ENCODE measurements at regions not wholly inside any gene's neighbourhood (a gene's known extent, or its start where the extent isn't known, plus 50 kb on each side); places are given as distances from the start of the nearest gene placed in this dataset.

DNA sequence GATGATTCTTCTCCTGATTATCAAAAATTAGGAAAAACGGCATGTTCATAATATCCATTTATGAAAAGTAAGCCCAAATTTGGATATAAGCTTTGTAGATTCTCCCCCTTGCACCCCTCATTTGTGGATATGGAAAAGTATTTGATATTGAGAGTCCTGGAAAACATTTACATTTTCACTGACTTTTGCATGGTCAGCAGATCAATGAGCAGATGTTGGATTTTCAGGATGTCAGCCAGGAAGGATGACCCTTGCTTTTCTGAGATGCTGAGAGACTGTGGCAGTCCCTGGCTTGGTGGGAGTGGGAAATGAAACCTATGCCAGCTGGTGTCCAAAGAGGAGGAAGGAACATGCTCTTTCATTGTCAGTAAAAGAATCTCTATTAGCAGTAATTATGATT, 410.8 kb downstream of the DMAC1 start:
- no peak for DNase-seq

DNA sequence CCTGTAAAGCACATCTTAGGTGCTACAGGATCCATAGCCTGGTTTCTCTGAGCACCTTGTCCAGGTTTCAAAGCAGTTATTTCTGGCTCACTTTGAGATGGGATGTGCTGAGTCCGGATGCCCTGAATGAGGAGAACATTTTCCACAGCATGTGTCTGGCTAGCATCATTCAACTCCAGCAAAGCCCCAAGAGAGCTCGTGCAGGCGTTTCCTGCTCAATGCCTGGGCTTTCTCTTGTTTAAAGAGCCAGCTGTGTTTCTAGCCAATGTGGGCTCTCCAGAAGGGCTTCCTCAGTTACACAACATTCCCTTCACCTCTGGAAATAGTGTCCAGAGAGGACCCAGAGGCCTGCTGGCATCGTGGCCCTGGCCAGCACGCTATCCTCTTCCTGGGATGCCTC, 411.7 kb downstream of the DMAC1 start:
- no peak for DNase-seq

DNA sequence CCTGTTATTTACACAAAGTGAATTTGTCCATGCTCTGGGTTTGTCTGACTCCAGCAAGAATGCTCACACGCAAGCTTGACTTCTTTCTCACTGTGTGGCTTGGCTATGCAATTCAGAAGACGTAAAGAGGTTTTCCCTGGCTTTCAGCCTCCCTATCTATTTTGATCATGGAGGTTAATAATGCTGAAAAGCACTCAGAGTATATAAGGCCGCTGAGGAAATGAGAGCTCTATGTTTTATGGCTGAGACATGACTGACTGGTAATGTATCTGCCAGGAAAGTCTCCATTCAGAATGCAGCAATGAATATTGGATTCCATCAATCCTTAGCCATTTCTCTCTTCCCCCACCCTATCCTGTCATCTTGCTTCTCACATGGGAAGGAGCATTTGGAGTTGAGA, 417.3 kb downstream of the DMAC1 start:
- no peak for DNase-seq

DNA sequence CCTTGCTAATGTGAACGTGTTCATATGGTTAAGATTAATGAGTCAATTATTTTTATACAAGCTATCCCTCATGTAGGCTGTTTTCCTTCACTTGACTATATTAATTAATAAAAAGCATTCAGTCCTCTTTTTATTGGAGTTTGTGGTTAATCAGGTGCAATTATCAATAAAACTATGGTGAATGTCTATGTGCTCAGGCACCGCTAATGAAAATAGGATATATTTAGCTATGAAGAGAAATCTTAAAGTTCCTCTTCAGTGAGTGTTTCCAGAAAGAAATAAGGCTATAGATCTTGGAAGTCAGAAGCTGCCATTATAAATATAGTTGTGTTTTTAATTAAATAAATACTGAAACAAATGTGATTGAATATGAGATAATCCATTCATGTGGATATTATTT, 422.1 kb downstream of the DMAC1 start:
- no peak for DNase-seq

DNA sequence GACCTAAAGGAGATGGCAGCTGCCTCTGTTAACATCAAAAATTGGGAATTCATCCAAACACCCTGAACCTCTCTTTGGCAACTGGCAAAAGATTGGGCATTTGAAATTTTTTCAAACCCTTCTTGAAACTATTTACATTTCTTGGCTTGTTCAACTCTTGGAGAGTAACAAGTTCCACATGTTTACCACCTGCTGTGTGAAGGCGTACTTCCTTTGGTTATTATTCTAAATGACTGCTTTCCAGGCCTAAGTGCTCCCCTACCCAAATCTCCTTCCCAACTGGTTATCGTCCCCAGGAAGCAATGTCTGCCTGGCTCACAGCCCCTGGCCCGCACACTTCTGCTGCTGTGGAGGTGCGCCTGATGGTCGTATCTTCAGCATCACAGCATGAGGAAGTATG, 422.7 kb downstream of the DMAC1 start:
- DNase-seq: no peak

DNA sequence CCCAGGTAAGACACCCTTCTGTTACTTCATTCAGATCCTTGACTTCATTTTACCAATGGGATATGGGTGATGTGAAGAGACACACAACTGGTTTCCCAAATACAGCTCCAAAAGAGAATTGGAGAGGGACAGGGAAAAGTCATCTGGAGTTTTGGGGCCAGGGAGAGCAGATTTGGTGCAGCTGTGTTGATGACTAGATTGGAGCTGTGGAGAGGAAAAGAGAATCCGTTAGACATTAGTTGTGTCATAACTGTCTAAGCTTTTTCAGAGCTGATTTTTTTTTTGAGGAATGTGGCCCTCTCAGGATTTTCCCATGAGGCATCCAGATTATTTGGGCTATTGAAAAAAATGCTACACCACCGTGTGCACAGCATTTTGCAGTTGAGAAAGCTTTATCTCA, 423.4 kb downstream of the DMAC1 start:
- no peak for DNase-seq

DNA sequence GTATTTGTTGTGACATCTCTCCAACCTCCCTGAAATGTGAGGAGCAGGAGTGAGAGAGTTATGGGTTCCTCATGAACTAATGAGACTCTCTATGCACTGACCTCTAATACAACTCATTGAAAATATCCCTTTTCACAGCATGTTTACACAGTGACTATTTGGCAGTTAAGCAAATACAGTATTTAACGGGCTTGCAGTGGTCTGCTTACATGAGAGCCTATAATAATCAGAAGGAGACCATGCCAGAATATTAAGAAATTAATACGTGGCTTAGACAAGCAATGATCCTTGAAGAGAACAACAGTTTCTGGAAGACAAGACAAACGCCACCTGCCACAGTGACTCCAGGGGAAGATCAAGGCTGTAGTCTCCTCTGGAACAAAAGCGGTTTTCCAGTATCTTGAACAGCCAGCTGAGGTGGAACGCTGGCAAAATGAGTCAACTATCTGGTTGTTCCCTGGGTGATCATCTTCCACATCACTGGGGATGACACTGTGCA, 424.5 kb downstream of the DMAC1 start:
- no peak for DNase-seq

DNA sequence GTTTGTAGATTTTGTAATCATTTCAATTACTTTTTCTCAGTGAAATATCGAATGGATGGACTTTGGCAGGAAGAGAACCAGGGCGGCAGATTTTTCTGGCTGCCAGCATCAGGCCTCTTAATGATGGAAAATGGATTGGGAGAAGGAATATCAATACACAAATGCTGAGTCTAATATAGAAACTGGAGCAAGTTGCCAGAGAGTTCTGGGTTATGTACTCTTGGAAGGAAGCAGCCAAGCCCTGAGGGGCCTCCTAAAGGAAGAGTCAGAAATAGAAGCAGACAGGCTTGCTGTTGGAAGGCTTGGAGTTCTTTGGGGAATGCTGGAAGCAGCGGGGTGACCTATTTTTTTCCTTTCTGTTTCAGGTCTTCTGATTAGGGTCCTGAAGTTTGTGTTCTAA, 428.6 kb downstream of the DMAC1 start:
- no peak for DNase-seq

DNA sequence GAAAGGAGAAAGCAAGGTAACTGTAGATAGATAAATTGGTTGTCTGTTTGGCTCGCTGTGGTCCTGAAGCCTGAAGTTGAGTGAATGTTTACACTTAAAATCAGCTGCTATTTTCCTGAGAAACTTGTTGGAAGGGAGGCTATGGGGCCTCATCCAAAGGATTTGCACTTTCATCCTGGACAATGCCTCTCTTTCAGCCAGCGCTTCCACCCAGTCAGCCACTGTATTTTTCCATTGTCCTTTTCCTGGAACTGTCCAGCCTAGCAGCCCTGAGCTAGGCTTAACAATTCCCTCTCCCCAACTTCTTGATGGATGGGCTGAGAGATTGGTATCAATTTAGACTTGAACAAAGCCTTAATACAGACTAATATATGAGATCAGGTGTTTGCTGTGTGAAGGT, 429.2 kb downstream of the DMAC1 start:
- no peak for DNase-seq

DNA sequence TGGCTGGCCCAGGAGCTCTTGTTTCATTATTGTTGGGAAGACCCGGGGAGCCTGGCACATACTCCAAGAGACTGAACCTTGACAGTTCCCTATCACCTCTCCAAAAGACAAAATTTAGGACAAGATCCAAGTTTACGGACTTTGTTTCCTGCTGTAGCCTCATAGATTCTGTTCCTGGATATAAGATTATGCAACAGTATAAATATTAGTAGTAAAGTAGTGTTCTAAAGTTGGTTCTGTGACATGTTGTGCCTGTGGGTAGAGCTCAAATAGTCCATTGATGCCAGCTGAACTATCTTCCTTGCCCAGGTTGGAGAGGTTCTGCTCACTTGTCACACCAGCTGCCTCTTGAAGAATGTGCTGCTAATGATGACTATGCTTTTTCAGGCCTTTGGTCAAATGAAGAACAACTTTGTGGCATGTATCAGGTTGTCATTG, 430.2 kb downstream of the DMAC1 start:
- DNase-seq: no peak

DNA sequence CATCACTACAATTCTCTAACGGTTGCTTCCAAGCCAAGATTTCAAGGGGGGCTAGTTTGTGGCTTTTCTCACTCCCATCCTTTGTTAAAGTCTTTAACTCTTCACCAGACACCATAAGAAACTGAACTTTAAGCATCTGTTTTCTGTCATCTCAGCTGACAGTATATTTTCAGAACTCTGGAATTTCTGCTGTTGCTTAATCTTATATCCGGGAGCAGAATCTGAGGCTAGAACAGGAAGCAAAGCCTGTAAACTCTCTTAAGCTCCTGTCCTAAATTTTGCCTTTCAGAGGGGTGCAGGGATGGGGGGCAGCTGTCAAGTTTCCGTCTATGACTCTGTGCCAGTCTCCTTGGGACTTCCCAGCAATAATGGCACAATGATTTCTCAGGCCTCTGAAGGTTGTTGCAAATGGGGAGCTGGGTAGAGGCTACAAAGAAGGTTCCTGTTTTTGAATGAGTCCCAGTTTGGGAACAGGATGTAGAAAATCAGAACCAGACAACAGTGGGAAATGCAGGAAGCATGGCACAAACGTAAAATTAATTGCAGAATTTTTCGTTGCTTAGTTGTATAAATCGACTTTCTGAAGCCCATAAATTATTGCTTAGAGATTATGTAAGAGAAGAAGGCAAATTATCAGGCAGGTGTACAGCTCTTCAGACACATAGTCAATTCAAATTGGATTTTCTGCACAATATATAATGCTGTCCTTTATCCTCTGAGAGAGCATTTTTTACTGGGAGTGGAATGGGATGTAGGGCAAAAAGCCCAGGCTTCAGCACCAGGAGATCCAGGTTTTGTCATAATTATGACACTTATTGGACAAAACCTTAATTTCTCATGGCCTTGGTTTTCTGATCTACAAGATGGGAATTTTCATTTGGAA, 430.9 kb downstream of the DMAC1 start:
- no peak for DNase-seq

DNA sequence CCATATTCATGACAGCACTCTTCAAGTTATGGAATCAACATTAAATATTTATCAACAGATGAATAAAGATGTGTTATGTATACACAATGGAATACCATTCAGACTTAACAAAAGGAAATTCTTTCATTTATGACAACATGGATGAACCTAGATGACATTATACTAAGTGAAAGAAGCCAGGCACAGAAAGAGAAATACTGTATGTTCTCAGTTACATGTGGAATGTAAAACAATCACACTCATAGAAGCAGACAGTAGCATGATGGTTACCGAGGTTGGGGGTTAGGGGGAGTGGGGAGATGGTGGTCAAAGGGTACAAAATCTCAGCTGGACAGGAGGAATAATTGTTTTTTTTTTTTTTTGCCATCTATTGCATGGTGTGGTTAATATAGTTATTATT, 431.9 kb downstream of the DMAC1 start:
- DNase-seq: no peak

DNA sequence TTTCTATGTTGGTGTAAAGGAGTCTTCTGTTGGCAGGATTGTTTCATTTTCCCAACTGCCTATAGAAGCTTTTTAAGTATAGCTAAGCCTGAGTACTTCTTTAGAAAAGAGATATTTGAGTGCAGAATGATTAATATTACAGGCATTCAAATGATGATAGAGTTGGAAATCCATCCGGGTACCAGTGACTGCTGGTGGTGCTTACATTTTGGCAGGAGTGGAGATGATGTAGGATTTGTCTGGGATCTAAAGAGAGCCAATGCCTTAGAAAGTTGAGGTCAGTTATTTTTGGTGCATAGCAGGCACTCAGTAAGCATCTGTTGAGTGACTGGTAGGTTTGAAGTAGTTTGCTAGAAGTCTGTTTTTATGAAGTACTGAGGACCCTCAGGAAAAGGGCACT, 433.5 kb downstream of the DMAC1 start:
- no peak for DNase-seq

DNA sequence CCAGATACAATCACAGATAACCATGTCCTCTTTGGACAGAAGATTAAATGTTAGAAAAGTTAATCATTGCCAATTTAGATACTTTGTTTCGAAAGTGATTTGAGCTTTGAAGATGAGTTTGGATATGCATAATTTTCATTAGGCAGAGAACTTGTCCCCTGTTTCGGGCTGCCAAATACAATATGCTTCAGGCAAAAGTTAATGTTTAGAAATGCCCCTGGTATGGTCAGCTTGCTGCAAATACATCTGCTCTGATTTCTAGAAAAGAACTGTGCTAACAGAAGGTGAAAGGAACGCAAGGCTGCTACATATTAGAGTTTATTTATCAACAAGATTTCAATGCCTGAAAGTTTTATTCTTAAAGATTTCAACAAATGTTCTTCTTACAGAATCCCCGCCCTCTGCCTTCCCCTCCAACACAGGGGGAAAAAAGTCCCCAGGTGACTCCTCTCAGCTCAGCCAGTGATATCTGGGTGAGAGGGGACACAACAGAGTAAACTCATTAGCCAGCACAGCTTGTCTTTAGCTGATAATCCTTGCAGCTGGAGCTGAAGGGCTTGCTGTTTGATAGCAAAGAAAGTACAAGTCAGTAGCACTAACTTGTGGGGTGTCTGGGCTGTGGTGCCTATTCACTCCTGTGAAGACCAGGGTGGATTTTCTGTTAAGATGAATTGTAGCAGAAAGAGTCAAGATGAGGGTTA, 435.7 kb downstream of the DMAC1 start:
- DNase-seq: no peak

DNA sequence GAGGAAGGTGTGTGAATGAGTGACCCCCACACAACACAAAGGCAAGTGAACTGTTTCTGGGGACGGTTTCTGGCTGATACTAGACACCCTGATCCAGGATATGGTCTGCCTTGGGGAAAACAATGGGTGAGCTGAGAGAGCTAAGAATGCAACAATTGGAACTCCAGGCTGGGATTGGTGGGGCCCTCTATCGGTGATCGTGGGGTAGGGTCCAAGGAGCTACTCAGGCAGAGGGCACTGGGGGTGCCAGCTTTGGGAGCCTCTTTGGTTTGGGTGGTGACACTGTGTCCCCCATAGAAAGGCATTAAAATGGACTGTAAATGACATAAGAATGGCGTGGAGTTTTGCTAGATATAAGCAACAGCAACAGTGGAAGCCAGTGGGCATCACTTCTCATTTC, 439.1 kb downstream of the DMAC1 start:
- no peak for DNase-seq

DNA sequence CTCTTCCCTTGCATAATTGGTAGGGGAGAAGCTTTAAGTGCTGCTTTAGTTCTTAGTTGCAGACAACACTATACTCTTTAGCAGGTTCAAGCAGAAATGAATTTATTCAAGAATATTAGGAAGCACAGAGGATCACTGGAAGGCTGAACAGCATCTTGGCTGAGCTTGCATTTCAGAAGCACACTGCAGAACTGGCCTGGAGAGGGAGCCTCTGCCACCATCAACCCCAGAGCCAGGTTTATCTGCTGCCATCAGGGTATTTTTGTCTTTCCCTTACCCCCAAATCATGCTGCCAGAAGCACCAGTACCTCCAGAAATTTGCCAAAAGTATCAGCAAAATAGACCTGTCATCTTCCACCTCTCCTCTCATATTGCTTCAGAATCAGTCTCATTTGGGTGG, 440.7 kb downstream of the DMAC1 start:
- no peak for DNase-seq

DNA sequence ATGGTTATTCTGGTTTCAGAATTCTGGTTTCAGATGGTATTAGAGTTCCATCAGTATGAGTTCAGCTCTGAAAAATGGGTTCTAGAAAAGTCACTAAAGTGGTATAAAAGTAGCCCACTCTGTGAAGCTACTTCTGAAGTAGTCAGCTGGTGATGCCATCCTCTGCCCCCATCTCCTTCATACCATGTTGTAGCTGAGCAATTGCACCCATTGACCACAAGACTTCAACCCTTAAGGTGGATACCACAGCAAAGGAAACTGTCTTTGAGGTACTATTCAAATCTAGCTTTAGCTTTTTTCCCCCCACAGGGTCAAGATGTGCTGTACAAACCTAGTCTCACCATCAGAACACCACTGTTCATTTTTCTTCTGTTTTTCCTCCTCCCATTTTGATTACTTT, 444.9 kb downstream of the DMAC1 start:
- no peak for DNase-seq

DNA sequence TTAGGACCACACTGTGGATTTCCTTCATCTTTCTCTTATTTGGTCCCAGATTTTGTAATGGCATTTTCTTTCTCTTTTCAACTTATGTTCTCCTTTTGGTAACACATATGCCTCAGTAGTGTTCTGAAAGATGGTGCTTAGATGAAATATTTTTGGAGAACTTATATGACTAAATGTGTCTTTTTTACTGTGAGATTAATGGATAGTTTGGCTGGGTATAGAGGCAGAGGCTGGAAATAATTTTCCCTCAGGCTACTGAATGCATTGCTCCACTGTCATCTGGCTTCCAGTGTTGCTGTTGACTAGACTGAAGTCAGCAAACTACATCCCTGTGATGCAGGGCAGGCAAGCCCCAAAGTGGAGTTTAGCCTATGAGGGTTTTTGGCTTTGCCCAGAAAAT, 450.9 kb downstream of the DMAC1 start:
- DNase-seq: no peak

DNA sequence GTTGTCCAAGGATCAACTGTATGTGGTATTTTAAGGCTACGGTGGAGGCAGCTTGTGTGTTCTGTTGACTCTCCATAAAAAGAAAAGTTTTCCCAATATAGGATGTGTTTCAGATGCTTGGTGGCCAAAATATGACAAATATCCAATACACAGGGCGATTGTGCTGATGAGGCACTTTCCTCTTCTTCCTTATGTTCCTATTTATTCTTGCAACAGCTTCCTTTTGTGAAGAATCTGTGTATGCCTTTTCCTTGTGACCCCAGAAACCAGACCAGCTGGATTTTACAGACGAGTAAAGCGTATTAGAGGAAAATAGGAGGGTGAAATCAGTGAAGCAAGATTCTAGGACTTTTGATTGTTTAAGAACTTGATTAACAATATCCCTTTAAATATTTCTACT, 452.0 kb downstream of the DMAC1 start:
- DNase-seq: no peak

DNA sequence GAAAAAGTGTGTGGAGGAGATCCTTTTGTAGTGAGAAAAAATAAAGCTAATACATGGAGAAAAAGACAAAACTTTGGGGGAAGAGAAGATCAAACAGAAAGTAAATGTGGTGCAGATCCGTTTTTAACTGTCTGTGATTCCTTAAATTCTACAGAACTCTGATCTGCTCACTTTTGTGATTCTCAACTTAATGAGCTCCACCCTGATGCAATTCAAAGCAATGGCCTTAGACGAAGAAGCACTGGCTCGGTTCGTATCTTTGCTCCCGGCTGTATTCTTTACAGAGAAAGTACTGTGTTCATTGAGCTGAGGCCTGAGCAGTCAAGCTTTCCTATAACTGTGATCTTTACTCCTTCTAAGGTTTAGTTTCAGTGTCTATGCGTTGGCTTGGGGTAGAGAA, 453.4 kb downstream of the DMAC1 start:
- no peak for DNase-seq

DNA sequence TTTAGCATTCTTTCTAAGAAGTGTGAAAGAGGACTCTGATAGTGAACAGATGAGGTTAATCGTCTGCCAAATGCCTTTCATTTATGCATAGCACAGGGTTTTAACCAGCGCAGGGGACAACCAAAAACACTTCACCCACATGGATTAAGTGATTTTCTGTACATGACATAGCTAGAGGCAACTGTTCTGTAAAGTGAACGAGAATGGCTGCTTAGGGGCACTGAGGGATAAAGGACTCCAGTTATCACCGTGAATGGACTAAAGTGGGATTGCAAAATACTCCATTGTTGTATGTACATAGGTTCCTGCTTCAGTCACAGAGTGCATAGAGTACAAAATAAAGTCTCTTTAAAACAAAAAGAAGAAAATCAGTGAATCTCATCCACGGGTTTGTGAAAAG, 456.8 kb downstream of the DMAC1 start:
- DNase-seq: no peak

DNA sequence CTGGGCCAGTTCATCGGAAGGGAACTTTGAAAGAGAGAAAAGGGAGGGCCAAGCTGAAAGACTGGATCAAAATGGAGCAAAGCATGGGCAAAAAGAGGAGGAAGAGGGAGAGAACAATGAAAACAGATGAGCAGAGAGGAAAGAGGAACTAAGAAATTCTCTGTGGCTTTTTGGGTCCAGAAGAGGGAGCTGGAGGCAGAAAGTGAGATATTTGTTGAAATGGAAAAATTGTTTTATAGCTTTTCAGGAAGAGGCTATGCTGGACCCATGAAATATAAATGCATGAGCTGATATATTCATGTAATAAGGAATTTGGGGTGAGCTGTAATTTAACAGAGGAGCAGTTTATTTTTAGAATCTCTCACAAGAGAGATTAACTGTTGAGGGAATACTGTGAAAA, 457.3 kb downstream of the DMAC1 start:
- no peak for DNase-seq

DNA sequence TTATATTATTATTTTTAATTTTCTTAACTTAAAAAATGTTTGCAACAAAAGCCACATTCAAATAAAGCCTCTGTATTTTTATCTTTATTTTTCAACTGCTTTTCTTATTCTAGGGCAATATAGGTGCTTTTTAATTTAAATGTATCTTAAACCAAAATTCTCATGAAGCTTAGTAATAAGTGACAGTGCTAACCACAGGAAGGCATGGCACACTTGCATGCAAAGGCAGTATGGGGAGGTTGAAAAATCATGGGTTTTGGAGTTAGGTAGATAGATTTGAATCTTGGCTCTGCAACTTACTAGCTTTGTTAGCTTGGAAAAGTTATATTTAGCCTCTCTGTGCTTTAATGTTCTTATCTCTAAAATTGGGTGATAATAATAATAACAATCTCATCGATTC, 458.0 kb downstream of the DMAC1 start:
- DNase-seq: no peak

DNA sequence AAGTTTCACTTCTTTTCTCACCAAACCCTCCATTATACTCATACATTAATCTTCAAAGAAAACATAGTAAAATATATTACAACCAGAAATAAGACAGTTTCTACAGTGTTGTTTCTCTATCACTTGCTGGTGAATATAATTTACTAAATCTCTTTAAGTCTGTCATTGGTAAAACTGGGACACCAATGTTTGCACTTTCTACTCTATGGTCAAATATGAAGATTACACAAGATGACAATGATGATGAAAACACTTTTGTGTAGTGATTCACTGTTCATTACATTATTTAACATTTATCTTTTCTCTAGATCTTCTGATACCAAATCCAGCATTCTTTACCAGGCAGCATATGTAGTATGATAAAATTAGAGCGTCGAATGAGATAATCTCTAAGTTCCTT, 459.1 kb downstream of the DMAC1 start:
- no peak for DNase-seq
